GM11168 (cell line): ENCODE measurements at regions not wholly inside any gene's neighbourhood (a gene's known extent, or its start where the extent isn't known, plus 50 kb on each side); places are given as distances from the start of the nearest gene placed in this dataset.
"Not testable (repeated sequence)": the region's sequence is repeated elsewhere in the genome, so short reads cannot be mapped to it uniquely, and the experiment has no call there.

Experiments
- in situ Hi-C: fragments of 300-500 bp; cut with MboI; formaldehyde crosslinking; loops from one replicate; pipeline ENCODE4 v1.12.0; 2022; ENCODE audit warnings: low sequenced_read_pairs; ENCODE audit not compliant: unreplicated experiment

- in situ Hi-C loops: no loop called here
Observed at GRCh38 chr20:48124960-48125359, 339.7 kb upstream of the SULF2 start.

DNA sequence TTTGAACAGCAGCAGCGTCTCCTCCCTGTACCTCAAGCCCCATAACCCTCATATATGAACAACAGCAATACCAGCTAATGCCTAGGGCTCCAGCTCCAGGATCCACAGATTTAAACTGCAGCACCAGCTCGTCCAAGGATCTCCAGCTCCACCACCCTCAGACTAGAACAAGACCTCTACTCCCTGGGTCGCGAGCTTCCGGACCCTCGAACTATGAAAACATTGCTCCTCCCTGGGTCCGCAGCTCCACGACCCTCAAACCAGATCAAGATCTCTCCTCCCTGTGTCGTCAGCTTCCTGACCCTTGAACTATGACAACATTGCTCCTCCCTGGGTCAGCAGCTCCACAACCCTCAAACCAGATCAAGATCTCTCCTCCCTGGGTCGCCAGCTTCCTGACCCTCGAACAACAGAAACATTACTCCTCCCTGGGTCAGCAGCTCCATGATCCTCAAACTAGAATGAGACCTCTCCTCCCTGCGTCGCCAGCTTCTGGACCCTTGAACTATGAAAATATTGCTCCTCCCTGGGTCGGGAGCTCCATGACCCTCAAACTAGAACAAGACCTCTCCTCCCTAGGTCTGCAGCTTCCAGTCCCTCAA is 339.0 kb upstream of the SULF2 start:
- in situ Hi-C loops: no loop called here

DNA sequence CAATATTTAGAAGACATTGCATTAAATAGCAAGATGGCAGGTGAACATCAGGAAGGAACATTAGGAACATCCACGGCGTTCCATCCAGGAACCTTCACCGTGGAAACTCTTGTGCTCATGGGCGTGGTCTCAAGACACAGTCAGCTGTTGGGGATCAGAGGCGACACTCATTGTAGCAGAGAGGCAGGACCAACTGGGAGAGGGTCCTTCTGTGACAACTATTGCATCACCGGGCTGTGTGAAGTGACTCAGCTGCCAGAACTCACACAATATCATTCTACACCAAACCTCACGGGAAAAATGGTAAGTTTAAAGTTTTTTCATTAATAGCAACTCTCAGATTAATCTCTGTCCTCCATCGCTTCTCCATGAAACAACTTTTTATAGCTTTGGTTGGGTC is 334.8 kb upstream of the SULF2 start:
- in situ Hi-C loops: no loop called here

DNA sequence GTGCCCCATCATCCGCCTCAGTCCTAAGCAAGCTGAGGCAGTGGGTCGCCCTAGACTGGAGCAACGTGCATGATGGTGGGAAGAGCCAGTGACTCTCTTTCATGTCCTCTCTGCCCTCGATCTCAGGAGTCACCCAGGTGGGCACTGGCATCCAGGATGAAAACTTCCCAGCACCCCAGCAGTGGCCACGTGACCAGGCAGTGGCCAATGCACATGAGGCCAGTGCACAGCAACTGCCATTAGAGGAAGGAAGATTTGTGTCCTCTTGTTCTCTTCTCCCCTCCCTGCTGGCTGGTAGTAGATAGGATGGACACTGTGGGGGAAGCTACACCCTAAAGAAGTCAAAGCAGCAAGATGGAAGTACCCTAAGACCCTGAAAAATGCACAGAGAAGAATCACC is 334.1 kb upstream of the SULF2 start:
- in situ Hi-C loops: not testable (repeated sequence)

DNA sequence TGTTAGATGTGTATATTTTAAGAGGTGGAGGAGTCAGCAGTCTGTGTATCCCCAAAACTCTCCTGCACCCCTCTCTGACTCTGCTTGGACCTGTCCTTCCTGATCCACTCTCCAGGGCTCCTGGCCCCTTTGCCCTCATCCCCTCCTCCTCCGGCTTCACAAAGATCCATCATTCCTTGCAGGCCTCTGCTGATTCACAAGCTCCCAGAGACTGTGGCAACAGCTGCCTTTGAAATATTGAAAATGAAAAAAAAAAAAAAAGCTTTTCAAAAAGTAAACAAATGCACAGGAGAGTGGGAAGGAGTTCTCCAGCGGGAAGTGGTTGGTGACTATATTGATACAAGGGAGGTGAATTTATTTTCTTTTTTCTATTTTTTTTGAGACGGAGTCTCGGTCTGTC is 330.2 kb upstream of the SULF2 start:
- in situ Hi-C loops: no loop called here

GRCh38 chr20:48107560-48107959 is 322.3 kb upstream of the SULF2 start:
- in situ Hi-C loops: no loop called here

GRCh38 chr20:48106428-48106827 is 321.1 kb upstream of the SULF2 start:
- in situ Hi-C loops: no loop called here

GRCh38 chr20:48105526-48105925 is 320.2 kb upstream of the SULF2 start:
- in situ Hi-C loops: no loop called here

DNA sequence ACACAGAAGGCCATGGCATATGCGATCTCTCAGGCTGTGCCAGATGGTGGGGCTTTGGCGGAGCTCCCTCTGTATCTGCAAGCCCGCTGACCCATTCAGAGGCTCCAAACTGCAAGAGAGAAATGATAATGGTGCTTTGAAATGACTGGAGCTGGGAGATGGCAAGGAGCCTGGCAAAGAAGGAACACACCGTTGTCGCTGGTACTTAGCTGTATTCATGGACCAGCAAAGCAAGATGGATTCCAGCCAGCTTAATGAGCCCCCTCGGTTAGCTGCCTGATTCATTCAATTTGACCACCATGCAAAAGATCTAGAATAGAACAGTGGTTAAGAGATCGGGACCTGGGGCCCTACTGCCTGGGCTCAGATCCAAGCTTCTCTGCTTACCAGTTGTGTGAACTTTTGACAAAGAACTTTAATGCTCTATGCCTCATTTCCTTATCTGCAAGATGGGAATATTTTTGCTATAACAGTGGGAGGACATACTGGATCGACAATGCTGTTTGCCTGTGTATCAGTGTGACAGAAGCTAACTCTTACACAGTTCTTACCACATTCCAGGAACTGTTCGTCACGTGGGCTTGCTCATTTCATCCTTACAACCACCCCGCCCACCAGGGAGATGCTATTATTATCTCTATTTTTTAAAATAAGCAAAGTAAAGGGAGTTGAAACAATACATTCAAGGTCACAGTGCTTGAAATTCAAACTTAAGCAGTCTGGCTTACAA is 317.8 kb upstream of the SULF2 start:
- in situ Hi-C loops: no loop called here

- in situ Hi-C loops: no loop called here
Observed at GRCh38 chr20:48102076-48102787, 317.0 kb upstream of the SULF2 start.

DNA sequence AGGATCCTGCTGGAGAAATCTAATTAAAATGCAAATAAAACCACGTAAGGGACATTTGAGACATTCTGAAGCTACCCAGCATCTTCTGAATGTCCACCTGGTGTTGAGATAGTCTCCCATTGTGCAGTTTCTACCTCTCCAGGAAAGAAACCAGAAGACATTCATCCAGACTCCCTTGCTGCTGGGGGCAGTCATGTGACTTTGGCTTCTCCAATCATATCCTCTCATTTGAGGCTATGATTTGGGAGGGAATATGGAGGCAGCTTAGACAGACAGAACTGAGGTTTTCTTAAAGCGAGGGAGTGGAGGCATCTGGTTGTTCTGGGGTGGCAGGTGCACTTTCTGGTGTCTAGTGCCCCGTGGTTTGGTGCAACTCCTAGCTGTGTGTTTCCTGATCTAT is 315.2 kb upstream of the SULF2 start:
- in situ Hi-C loops: no loop called here

DNA sequence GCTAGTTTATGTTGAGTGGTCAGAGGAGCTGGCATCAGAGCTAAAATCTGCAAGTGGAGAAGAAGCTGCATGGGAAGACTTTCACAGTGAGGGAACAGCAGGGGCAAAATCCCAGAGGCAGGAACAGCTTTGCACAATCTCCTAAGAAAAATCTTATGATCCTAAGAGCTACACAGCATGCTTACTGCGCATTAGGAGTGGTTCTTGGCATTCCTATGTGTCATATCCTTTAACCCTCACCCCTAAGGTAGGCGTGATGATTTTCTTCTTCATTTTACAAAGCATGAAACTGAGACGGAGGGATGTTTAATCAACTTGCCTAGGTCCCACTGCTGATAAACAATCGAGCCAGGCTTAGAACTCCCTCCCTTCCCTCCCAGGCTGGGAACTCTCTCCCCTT is 313.6 kb upstream of the SULF2 start:
- in situ Hi-C loops: no loop called here

- in situ Hi-C loops: no loop called here
Observed at GRCh38 chr20:48098099-48098498, 312.8 kb upstream of the SULF2 start.

- in situ Hi-C loops: no loop called here
Observed at GRCh38 chr20:48096957-48097890, 311.9 kb upstream of the SULF2 start.

DNA sequence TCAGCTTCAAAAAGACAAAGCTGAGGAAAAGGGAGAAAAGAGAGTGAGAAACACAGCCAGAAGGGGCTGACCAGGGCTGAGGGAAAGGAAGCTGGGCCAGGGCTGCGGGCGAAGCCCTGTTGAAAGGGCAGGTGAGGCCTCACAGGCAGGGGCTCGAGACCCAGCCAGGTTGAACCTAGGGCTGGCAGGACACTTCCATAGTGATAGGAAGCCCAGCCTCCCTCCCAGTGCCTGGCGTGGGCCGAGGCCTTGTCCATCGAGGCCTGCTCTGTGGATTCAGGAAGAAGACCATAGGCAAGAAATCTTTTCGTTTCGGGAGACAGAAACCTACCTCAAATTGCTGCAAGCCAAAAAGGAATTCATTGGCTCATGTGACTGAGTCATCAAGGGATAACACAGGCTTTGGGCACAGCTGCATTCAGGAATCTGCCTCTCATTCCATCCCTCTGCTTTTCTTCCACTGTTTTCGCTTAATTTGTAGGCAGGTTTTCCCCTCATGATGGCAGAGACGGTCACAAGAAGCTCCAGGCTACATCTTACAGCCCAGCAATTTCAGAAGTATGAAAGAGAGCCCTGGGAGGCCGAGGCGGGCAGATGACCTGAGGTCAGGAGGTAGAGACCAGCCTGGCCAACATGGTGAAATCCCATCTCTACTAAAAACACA is 311.1 kb upstream of the SULF2 start:
- in situ Hi-C loops: no loop called here

GRCh38 chr20:48094944-48095343 is 309.7 kb upstream of the SULF2 start:
- in situ Hi-C loops: no loop called here

GRCh38 chr20:48094196-48094749 is 309.0 kb upstream of the SULF2 start:
- in situ Hi-C loops: no loop called here

DNA sequence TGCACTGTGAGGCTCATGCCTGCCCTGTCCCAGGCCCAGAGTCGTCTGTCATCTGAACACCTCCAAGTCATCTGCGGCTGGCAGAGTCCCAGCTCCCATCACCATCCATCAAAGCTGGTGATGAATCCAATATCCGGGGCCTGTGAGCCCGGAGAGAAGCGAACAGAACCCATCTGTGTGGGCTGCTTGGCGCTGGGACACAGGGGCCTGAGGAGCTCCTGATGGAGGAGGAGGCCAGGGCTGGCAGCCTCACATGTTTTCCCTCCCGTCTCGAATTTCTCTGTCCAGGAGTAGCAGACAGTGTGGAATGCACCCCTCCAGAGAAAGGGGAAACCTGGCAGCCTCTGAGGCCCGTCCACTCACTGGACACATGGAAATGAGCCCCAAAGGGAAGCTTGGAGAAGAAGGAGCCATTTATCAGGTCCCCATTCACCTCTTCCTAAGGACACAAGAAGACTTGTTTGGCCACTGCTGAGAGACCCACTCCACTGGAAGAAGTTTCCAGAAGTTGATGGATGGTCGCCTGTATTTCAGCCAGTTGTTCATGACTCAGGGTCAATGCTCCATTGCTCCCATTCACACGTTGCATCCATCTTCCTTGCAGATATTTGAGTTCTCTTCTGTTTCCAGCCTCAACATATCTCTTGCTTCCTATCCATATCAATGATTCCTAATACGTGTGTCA is 307.5 kb upstream of the SULF2 start:
- in situ Hi-C loops: no loop called here

GRCh38 chr20:48090784-48091183 is 305.5 kb upstream of the SULF2 start:
- in situ Hi-C loops: no loop called here
